ENCODE measurements at regions not wholly inside any gene's neighbourhood (a gene's known extent, or its start where the extent isn't known, plus 50 kb on each side); places are given as distances from the start of the nearest gene placed in this dataset.

GRCh38 chr13:40273253-40274025 is 393.0 kb downstream of the FOXO1 start:
- H3K4me3 ChIP-seq = no peak overlapping the region
- no peaks in the 10 kb centered on the region for H3F3A ChIP-seq (ENCODE audit: low read depth)

DNA sequence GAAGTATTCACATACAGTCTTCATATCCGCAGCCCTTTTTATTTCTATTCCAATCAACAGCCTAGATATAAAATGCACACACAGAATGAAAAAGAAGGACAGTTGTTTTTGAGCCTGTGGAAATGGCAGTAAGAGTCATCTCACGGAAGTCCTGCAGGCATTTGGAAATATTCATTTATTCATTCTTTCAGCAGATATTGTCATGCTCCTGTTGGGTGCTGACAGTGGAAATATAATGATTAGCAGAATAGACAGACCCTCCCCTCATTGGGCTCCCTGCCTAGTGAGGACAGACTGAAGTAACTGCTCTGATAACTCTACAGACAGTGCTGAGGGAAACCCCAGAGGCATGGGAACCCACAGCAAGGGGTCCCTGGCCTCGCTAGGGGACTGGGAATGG is 392.3 kb downstream of the FOXO1 start:
- no peak overlapping the region for H3K27ac Mint-ChIP-seq
- no peaks in the 10 kb centered on the region for H3K36me3 ChIP-seq

More at GRCh38 chr13:40273253-40274025, 393.0 kb downstream of the FOXO1 start:
- Mint-ChIP-seq H3K36me3 (no peaks in the 10 kb centered on the region), H3K4me3 (no peak overlapping the region), H3K27ac (no peak overlapping the region), H3K9me3 (no peaks in the 10 kb centered on the region), H3K4me1 (peaks cover 25% of the 10 kb centered on the region), H3K27me3 (ENCODE audit: insufficient read depth, low read depth) (peaks cover 7% of the 10 kb centered on the region)
- no peaks in the 10 kb centered on the region for H3K9me3 ChIP-seq (ENCODE audit: low read depth)
- no peaks in the 10 kb centered on the region for H3K79me2 ChIP-seq (ENCODE audit: low read depth)
- H3K4me2 ChIP-seq = no peak overlapping the region
- H3K36me3 ChIP-seq = no peaks in the 10 kb centered on the region
- TF ChIP-seq CTCF (IDR thresholded peaks at IDR 0.05) = no peak
- TF ChIP-seq EZH2phosphoT487 (IDR thresholded peaks at IDR 0.05) = no peak
- no peak for TF ChIP-seq EZH2 (IDR thresholded peaks at IDR 0.05)
- H3K4me1 ChIP-seq = peaks cover 4% of the 10 kb centered on the region
- no peaks in the 10 kb centered on the region for H3K27me3 ChIP-seq
- no peak for DNase-seq (ENCODE audit: low spot score)
- no peaks in the 10 kb centered on the region for H4K20me1 ChIP-seq (ENCODE audit: low read depth)
- H3K27ac ChIP-seq = no peak overlapping the region
- H2AFZ ChIP-seq (replicated peaks) = no peak overlapping the region
- H3K9ac ChIP-seq = no peak overlapping the region

DNA sequence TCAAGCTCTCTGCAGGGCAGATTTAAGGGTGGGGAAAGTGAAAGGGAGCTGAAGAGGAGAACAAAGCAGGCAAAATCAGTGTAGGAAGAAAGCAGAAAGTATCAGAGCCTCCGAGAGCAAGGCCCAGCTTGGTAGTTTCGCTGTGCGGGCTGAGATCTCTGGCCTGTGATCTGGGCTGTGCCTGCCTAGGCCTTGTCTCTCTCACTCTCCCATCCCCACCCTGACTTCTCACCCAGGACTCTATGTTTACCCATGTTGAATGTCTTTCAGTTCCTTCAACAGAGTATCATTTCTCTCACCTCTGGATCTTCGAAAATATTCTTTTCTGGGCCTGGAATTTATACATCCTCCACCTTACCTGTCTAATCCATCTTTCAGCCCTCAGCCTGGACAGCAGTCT is 391.3 kb downstream of the FOXO1 start:
- no peak for DNase-seq (ENCODE audit: low spot score)
- no peak overlapping the region for H3K4me3 Mint-ChIP-seq
- Histone ChIP-seq H3F3A (ENCODE audit: low read depth) (no peaks in the 10 kb centered on the region), H3K79me2 (ENCODE audit: low read depth) (no peaks in the 10 kb centered on the region), H3K9me3 (ENCODE audit: low read depth) (no peaks in the 10 kb centered on the region), H4K20me1 (ENCODE audit: low read depth) (no peaks in the 10 kb centered on the region), H2AFZ (replicated peaks) (no peak overlapping the region), H3K36me3 (no peaks in the 10 kb centered on the region), H3K4me3 (no peak overlapping the region), H3K9ac (no peak overlapping the region), H3K4me2 (no peak overlapping the region), H3K27ac (no peak overlapping the region), H3K27me3 (no peaks in the 10 kb centered on the region), H3K4me1 (peaks cover 4% of the 10 kb centered on the region)
- no peaks in the 10 kb centered on the region for H3K9me3 Mint-ChIP-seq
- H3K36me3 Mint-ChIP-seq = no peaks in the 10 kb centered on the region
- TF ChIP-seq CTCF (IDR thresholded peaks at IDR 0.05) (no peak), EZH2phosphoT487 (IDR thresholded peaks at IDR 0.05) (no peak), EZH2 (IDR thresholded peaks at IDR 0.05) (no peak)
- H3K4me1 Mint-ChIP-seq = peaks cover 20% of the 10 kb centered on the region
- peaks cover 5% of the 10 kb centered on the region for H3K27me3 Mint-ChIP-seq (ENCODE audit: insufficient read depth, low read depth)
- H3K27ac Mint-ChIP-seq = no peak overlapping the region

More for the DNA sequence above, 392.3 kb downstream of the FOXO1 start:
- no peaks in the 10 kb centered on the region for H3F3A ChIP-seq (ENCODE audit: low read depth)
- H3K4me1 Mint-ChIP-seq = peaks cover 20% of the 10 kb centered on the region
- H3K27me3 ChIP-seq = no peaks in the 10 kb centered on the region
- no peak overlapping the region for H2AFZ ChIP-seq (replicated peaks)
- H3K4me2 ChIP-seq = no peak overlapping the region
- H3K4me3 Mint-ChIP-seq = no peak overlapping the region
- H3K4me1 ChIP-seq = peaks cover 4% of the 10 kb centered on the region
- no peaks in the 10 kb centered on the region for H3K9me3 ChIP-seq (ENCODE audit: low read depth)
- H3K4me3 ChIP-seq = no peak overlapping the region
- no peaks in the 10 kb centered on the region for H4K20me1 ChIP-seq (ENCODE audit: low read depth)
- no peaks in the 10 kb centered on the region for H3K79me2 ChIP-seq (ENCODE audit: low read depth)
- peaks cover 7% of the 10 kb centered on the region for H3K27me3 Mint-ChIP-seq (ENCODE audit: insufficient read depth, low read depth)
- no peak for TF ChIP-seq EZH2 (IDR thresholded peaks at IDR 0.05)
- TF ChIP-seq EZH2phosphoT487 (IDR thresholded peaks at IDR 0.05) = no peak
- TF ChIP-seq CTCF (IDR thresholded peaks at IDR 0.05) = no peak
- H3K9ac ChIP-seq = no peak overlapping the region
- H3K9me3 Mint-ChIP-seq = no peaks in the 10 kb centered on the region
- no peak for DNase-seq (ENCODE audit: low spot score)
- no peak overlapping the region for H3K27ac ChIP-seq
- no peaks in the 10 kb centered on the region for H3K36me3 Mint-ChIP-seq
